H1 (cell line): ENCODE measurements at regions not wholly inside any gene's neighbourhood (a gene's known extent, or its start where the extent isn't known, plus 50 kb on each side); places are given as distances from the start of the nearest gene placed in this dataset.

Experiments used
- ATF2 ChIP-seq: IDR thresholded peaks from 2 replicates; pipeline ENCODE4 v1.6.1; 2012; ENCODE audit warnings: low read length, inconsistent platforms
- JUN ChIP-seq: IDR thresholded peaks from 2 replicates; pipeline ENCODE4 v1.6.1; 2011; ENCODE audit warnings: low read depth, mild to moderate bottlenecking, improper control_type of control experiment, low read length
- MAX ChIP-seq: IDR thresholded peaks from 2 replicates; pipeline ENCODE4 v1.6.1; 2012; ENCODE audit warnings: inconsistent platforms
- NANOG ChIP-seq: IDR thresholded peaks from 2 replicates; pipeline ENCODE4 v1.6.1; 2011; ENCODE audit warnings: low read length, low read depth, mild to moderate bottlenecking, inconsistent platforms; ENCODE audit not compliant: insufficient read depth, poor library complexity, severe bottlenecking

DNA sequence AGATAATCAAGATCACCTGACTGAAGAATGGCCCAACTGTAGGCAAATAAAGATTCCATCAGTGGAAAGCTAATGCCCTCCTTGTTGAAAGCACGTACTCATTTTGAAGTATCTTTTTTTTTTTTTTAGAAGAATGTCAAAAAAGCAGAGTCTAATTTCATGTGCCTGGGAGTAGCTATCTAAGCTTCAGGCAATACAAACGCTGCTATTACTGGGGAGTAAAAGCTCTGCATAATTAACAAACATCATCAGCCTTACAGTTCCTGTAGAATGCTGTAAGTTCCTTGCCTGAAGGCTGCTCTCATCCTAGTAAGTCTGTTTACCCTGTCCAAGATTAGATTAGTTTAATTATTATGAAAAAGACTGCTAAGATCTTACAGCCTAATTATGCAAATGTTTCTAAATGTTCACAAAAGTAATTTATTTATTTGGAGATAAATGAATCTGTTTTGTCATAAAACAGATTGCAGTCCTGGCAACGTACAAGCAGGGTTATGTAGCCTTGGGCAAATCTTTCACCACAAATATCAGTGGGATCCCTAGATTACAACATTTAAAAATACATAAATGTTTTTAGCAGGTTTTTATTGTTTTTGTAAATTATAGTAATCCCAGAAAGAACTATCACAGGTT, 451.3 kb upstream of the AGTR1 start (continued):
- TF ChIP-seq NANOG (no peak), JUN (no peak), MAX (no peak), ATF2 (no peak)
